HG02623 (cell line): ENCODE measurements at regions not wholly inside any gene's neighbourhood (a gene's known extent, or its start where the extent isn't known, plus 50 kb on each side); places are given as distances from the start of the nearest gene placed in this dataset.

ENCODE experiments used
- ATAC-seq: cut with Tn5 transposase; IDR thresholded peaks from one replicate; pipeline ENCODE4 v1.9.1; 2021; ENCODE audit warnings: moderate library complexity; ENCODE audit not compliant: unreplicated experiment

GRCh38 chr15:94602754-94603470, 371.6 kb downstream of the MCTP2 start:
- ATAC-seq, result no peak

- ATAC-seq, result no peak
Measured at GRCh38 chr15:94606286-94606685, 374.9 kb downstream of the MCTP2 start.

DNA sequence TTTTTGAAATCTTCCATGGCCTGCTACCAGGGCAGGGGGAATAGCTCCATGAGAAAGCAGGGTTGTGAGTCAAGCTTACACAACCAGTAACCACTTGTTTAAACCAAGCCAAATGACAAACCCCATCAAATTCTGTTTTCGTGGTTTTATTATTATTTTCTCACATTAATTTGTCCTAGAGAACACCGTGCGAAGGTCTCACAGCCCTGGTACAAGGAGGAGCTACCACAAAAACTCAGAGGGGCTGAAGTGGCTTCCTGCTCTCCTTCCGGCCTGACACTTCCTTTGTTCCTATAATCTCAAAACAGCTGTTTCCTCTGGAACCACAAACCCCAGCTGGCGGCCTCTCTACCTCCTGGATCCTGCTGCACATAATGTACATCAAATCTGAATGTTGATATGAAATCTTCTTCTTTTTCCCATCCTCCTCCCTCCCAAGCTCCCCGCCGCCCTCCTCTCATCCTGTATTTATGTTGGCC, 375.9 kb downstream of the MCTP2 start:
- no peak for ATAC-seq

- peak; percentile 90 for ATAC-seq
Measured at GRCh38 chr15:94610069-94610468, 378.7 kb downstream of the MCTP2 start.

DNA sequence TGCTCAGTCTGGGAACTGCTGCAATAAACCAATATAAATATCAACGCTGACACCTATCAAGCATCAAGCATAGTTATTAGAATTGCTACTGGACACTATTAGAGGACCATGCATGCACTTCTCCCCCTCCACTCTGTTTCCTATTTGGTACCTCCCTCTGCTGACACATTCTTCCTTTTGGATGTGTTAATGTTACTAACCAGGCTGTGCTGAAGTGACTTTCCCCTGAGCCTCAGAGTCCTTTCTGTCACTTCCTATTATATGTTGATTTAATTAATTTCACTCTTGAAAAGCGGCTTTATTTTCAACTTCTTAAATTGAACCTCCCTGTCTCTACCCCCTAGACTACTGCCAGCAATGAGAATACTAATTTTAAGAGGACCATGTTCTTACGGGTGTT, 379.1 kb downstream of the MCTP2 start:
- no peak for ATAC-seq

GRCh38 chr15:94611656-94612055, 380.3 kb downstream of the MCTP2 start:
- ATAC-seq, result no peak

DNA sequence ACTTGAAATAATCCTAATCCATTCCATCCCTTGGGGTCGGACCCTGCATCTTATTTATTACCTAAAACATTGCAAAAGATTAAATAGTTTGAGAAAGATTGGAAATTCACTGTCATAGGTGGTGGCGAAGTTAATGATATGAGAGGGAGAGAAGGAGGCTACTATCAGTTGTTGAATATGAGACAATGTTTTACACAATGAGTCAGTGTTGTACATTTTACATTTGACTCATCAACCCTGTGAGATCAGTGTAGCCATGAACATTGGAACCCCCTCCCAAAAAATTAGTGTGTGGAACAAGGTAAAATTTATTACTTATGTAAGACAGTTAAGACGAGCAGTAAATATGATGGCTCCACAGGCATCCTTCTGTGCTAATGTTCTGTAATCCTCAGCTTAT, 384.3 kb downstream of the MCTP2 start:
- ATAC-seq, result no peak

- no peak for ATAC-seq
Measured at GRCh38 chr15:94620632-94621031, 389.3 kb downstream of the MCTP2 start.

DNA sequence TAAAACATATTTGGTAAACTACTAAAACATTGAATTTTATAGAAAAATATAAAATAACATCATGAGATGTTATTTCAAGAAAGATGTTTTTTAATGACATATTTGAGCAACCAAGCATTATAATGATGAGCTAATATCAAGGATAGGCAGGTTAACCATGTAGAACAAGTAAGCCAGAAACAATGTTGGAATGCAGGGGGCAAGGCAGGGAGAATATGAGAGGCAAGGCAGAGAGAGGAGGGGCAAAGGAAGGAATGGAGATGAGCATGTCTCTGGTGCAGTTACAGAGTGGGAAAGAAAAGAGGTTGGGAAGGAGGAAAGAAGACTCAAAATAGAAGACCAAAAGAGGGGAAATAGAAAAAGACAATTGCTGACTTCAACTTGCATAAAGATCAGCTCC, 390.4 kb downstream of the MCTP2 start:
- no peak for ATAC-seq

DNA sequence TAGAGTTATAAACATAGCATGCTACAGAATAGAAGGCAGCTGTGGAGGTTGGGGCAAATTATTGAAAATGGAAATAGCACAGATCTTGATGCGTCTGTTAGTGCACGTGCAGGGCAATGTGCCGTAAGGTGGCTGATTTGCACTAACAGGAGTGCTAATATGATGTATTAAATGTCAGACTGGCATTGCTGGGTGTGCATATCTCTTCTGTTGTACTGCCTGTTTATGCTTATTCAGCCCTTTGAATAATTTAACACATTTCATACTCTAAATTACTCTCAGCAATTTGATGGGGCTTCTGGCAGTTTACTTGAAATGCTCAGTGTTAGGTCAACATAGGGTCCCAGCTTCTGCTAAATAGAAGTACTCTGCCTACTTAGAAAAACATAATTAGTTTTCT, 395.6 kb downstream of the MCTP2 start:
- no peak for ATAC-seq

GRCh38 chr15:94631608-94632007, 400.2 kb downstream of the MCTP2 start:
- ATAC-seq, result peak; percentile 89

DNA sequence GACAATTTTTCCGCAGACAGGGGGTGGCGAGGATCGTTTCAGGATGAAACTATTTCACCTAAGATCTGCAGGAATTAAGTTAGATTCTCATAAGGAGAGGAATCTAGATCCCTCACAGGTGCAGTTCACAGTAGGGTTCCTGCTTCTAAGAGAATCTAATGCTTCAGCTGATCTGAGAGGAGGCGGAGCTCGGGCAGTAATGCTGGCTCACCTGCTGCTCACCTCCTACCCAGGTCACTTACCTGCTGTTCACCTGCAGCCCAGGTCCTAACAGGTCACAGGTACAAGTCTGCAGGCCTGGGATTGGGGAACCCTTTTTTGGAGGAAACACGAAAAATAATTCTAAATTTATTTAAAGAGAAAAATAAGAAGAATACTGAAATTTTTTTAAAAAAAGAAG, 406.8 kb downstream of the MCTP2 start:
- ATAC-seq, result no peak

- no peak for ATAC-seq
Measured at GRCh38 chr15:94639701-94640100, 408.3 kb downstream of the MCTP2 start.

- ATAC-seq, result no peak
Measured at GRCh38 chr15:94644433-94644832, 413.1 kb downstream of the MCTP2 start.

DNA sequence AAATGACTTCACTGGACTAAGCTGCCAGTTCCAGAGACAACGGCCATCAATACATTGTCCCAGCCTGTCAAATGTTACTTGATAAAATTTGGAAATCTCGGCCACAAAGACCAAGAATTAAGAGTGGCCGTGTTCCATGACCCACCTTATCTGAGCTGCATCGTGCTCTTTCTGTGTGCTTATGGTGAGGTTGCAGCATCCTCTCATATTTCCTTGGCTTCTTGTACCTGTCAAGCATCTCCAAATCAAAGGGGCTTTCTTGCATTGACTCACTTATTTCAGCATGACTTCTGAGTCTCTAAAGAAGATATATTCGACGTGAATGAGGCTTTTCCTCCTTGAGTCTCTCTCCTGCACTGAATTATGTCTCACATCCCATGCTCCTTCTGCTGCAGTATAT, 421.7 kb downstream of the MCTP2 start:
- no peak for ATAC-seq

GRCh38 chr15:94655249-94655880, 424.0 kb downstream of the MCTP2 start:
- ATAC-seq, result no peak

- no peak for ATAC-seq
Measured at GRCh38 chr15:94665676-94666441, 434.5 kb downstream of the MCTP2 start.

GRCh38 chr15:94666553-94666952, 435.2 kb downstream of the MCTP2 start:
- no peak for ATAC-seq

DNA sequence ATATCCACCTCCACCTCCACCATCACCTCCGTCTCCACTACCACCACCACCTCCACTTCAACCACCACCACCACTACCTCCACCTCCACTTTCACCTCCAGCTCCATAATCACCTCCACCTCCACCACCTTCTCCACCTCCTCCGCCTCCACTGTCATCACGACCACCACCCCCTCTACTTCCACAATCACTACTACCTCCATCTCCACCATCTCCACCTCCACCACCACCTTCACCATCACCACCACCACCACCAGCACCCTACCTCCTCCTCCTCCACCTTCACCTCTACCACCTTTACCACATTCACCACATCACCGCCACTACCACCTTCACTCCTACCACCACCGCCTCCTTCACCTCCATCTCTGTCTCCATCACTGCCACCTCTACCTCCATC, 435.7 kb downstream of the MCTP2 start:
- ATAC-seq, result no peak

GRCh38 chr15:94670438-94671034, 439.2 kb downstream of the MCTP2 start:
- no peak for ATAC-seq

DNA sequence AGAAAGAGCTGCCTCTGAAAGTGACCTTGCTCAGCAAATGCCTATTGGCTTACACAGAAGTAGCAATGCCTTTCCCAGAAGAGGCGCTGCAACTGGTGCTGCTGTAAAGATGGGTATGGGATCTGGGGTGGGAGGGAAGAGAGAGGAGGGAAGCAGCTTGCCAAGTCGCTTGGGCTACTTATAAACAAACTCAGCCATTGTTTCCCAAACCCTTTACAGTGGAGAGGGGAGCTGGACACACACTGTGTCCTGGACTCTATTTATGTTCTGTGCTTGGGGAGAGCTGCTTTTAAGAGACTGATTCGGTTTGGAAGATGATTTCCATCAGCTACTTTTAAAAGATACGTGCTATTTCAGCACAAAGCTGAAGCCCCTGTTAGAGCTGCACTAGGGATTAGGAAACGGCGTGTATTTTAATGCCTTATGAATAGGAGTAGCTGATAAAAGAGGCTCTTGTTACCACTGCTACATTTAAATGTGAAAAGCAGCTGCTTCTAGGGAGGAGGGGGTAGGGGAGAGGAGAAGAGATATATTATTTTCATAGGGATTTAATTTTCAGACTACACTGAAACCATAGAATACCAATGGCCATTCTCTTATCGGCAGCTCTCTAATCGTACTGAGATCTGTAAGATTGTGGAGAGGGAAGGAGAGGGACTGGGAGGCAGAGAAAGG, 440.6 kb downstream of the MCTP2 start:
- ATAC-seq, result no peak
